HG03378 (cell line): ENCODE measurements at regions not wholly inside any gene's neighbourhood (a gene's known extent, or its start where the extent isn't known, plus 50 kb on each side); places are given as distances from the start of the nearest gene placed in this dataset.
"Not testable (repeated sequence)": the region's sequence is repeated elsewhere in the genome, so short reads cannot be mapped to it uniquely, and the experiment has no call there.

ENCODE experiments used
- ATAC-seq: cut with Tn5 transposase; IDR thresholded peaks from one replicate; pipeline ENCODE4 v1.9.1; 2021; ENCODE audit warnings: mild to moderate bottlenecking, moderate library complexity; ENCODE audit not compliant: unreplicated experiment

GRCh38 chr22:46040471-46041465 is 63.8 kb upstream of the WNT7B start:
- ATAC-seq: no peak

GRCh38 chr22:46041642-46042041 is 64.7 kb upstream of the WNT7B start:
- ATAC-seq: no peak

- ATAC-seq: no peak
Measured at GRCh38 chr22:46042786-46043185, 65.8 kb upstream of the WNT7B start.

GRCh38 chr22:46043339-46043738 is 66.4 kb upstream of the WNT7B start:
- no peak for ATAC-seq

GRCh38 chr22:46043816-46044620 is 67.1 kb upstream of the WNT7B start:
- no peak for ATAC-seq

- ATAC-seq: no peak
Measured at GRCh38 chr22:46044621-46045458, 67.9 kb upstream of the WNT7B start.

- no peak for ATAC-seq
Measured at GRCh38 chr22:46045459-46046298, 68.7 kb upstream of the WNT7B start.

GRCh38 chr22:46046299-46046685 is 69.3 kb upstream of the WNT7B start:
- ATAC-seq: no peak

GRCh38 chr22:46047226-46047625 is 70.3 kb upstream of the WNT7B start:
- ATAC-seq: no peak

- ATAC-seq: no peak
Measured at GRCh38 chr22:46047841-46048595, 71.1 kb upstream of the WNT7B start.

- ATAC-seq: not testable (repeated sequence)
Measured at GRCh38 chr22:46048661-46049060, 71.7 kb upstream of the WNT7B start.

- no peak for ATAC-seq
Measured at GRCh38 chr22:46049726-46050450, 72.9 kb upstream of the WNT7B start.

GRCh38 chr22:46050451-46050845 is 73.5 kb upstream of the WNT7B start:
- no peak for ATAC-seq

GRCh38 chr22:46050916-46051614 is 74.1 kb upstream of the WNT7B start:
- no peak for ATAC-seq

- ATAC-seq: no peak
Measured at GRCh38 chr22:46051646-46052045, 74.7 kb upstream of the WNT7B start.

- no peak for ATAC-seq
Measured at GRCh38 chr22:46052331-46052771, 75.4 kb upstream of the WNT7B start.

- no peak for ATAC-seq
Measured at GRCh38 chr22:46052801-46053562, 76.0 kb upstream of the WNT7B start.
